Right cardiac atrium (tissue), 5 donors: ENCODE measurements at regions not wholly inside any gene's neighbourhood (a gene's known extent, or its start where the extent isn't known, plus 50 kb on each side); places are given as distances from the start of the nearest gene placed in this dataset.
A peak's percentile ranks its signal among the peaks of the same experiment; 100 is the strongest.

ENCODE experiments used
- ATAC-seq, 2 donors: fragments of 200-7000 bp; cut with Tn5 transposase; one replicate each; pipeline versions ENCODE4 v1.8.0 to v1.9.1; 2020; ENCODE audit warnings: moderate library complexity in 2 of 2, mild to moderate bottlenecking in 1 of 2
- DNase-seq, 3 donors: peaks; one replicate each; pipeline ENCODE4 v3.0.0-alpha.2; 2020
- H3K27ac ChIP-seq: one replicate; pipeline ENCODE4 v1.5.1; 2013; ENCODE audit warnings: mild to moderate bottlenecking, low read length, control low read depth, moderate library complexity
- H3K27me3 ChIP-seq: one replicate; pipeline ENCODE4 v1.6.1; 2013; ENCODE audit not compliant: control insufficient read depth, insufficient read depth
- H3K4me1 ChIP-seq: one replicate; pipeline ENCODE4 v1.6.1; 2013; ENCODE audit warnings: low read length; ENCODE audit not compliant: control insufficient read depth, insufficient read depth
- H3K4me3 ChIP-seq: one replicate; pipeline ENCODE4 v1.5.1; 2013; ENCODE audit warnings: low read length, control low read depth
- H3K9me3 ChIP-seq: one replicate; pipeline ENCODE4 v1.6.1; 2013; ENCODE audit warnings: low read length; ENCODE audit not compliant: control insufficient read depth
- WGBS: extraction: QIAGEN DNeasy Blood & Tissue Kit; methylation state at CpG from one replicate; pipeline ENCODE4 v1.1.7; 2013; 5-methylcytosine and 5-hydroxymethylcytosine counted together
- intact Hi-C, 4 donors: fragments of 100-400 bp; cut with DNase I; formaldehyde crosslinking; loops; one replicate each; pipeline versions ENCODE4 v1.11.0 to v1.14.0; 2022 to 2023
- donor health status: healthy with polysubstance abuse.
- donor health status: DM: no; HTN: yes; CAD: no.
- donor health status: DM: no; HTN: no; CAD: no.
- donor health status: DM: no; HTN: yes; CAD: no; lungs with severe emphysema.
- donor health status: DM: yes; HTN: yes; CAD: no.

DNA sequence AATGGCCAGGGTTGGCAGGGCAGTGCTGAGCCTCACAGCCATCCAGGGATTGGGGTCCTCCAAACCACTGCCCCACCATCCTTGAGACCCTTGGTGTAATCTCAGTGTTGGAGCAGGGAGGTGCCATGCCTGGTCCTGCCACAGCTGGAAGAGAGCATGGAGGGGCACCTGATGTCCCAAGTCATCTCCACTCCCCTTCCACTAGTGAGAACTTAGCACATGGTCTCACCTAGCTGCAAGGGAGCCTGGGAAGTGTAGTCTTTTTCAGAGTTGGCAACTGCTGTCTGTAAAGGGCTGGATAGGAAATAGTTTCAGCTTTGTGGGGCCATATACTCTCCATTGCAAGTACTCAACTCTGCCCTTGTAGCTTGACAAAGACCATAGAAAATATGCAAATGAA, 238.7 kb downstream of the RPS24 start:
- H3K4me1 ChIP-seq, result no peaks in the 10 kb centered on the region
- no peak for ATAC-seq
- no peaks in the 10 kb centered on the region for H3K9me3 ChIP-seq
- H3K4me3 ChIP-seq, result no peak overlapping the region
- intact Hi-C loops, result no loop called here
- DNase-seq, result no peak
- no peak overlapping the region for H3K27ac ChIP-seq
- H3K27me3 ChIP-seq, result no peaks in the 10 kb centered on the region

DNA sequence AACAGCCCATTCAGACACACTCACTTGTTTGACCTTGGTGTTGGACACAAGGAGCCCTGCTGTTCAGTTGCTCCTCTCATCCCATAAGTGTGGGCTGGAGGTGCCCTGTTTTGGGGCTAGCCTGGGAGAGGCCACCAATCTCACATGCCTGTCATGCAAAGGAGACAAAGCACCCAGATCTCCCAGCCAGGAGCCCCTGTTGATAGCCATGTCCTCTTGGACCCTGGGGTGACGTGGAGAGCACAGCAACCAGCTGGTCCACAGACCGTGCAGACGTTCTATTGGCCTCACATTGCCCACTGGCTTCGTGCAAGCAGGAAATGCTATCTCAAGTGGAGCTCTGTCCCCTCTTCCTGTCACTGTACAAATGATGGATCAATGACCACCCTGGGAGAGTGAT, 240.8 kb downstream of the RPS24 start:
- H3K27me3 ChIP-seq, result no peaks in the 10 kb centered on the region
- intact Hi-C loops, result no loop called here
- DNase-seq (no peak), ATAC-seq (no peak)
- no peak overlapping the region for H3K4me3 ChIP-seq
- H3K4me1 ChIP-seq, result no peaks in the 10 kb centered on the region
- 51% methylated on average over 4 of the region's 4 CpGs for WGBS
- H3K27ac ChIP-seq, result no peak overlapping the region
- H3K9me3 ChIP-seq, result no peaks in the 10 kb centered on the region

DNA sequence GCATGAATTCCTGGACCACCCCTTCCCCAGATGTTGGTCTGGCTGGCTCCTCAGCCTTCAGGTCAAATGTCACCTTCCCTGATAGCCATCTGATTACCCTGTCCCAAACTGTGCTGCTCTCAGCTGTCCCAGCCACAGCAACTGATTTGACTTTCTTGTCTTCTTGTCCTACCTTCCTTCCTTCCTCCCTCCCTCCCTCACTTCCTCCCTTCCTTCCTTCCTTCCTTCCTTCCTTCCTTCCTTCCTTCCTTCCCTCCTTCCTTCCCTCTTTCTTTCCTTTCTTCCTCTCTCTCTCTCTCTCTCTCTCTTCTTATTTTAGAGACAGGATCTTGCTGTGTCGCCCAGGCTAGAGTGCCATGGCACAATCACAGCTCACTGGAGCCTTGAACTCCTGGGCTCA, 242.5 kb downstream of the RPS24 start:
- H3K4me3 ChIP-seq, result no peak overlapping the region
- no peaks in the 10 kb centered on the region for H3K4me1 ChIP-seq
- no peak overlapping the region for H3K27ac ChIP-seq
- H3K27me3 ChIP-seq, result no peaks in the 10 kb centered on the region
- DNase-seq (no peak), ATAC-seq (no peak)
- 96% methylated on average over 1 of the region's 1 CpG for WGBS
- intact Hi-C loops, result no loop called here
- H3K9me3 ChIP-seq, result no peaks in the 10 kb centered on the region

DNA sequence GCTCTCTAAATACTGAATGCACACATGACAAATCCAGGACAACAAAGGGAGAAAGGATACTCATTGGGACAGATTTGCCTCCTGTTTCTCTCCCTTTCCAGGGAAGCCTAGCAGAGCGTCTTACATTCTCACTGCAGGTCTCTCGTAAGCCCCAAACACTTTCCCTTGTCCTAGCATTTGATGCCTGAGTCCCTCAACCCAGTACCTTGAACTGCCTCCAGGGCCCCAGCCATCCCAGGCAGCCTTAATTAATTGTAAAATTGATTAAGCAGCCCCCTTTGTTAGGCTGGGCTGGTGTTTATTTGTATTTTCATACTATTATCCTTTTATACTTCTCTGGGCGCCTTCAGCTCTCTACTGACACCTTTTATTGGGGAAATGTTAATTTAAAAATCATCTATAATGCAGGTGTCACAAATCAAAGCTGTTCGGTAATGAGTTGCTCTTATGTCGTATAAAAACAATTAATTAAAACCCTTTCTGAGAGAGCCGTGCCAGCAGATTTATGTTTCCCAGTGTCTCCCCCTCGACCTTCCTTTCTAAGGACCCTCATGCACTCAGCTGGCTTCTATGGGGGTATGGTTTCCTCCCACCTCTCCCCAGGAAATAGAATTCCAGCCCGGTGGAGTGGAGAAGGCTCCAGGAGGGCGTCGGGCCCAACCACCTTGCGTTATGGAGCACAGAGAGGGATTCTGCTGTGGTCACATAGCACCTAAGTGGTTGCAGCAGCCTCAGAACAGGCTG, 243.8 kb downstream of the RPS24 start:
- H3K9me3 ChIP-seq, result no peaks in the 10 kb centered on the region
- H3K4me3 ChIP-seq, result no peak overlapping the region
- WGBS, result 76% methylated on average over 11 of the region's 11 CpGs
- peak overlapping the region; percentile 16 for H3K27ac ChIP-seq
- no peak for ATAC-seq
- H3K27me3 ChIP-seq, result no peaks in the 10 kb centered on the region
- no peaks in the 10 kb centered on the region for H3K4me1 ChIP-seq
- no peak for DNase-seq
- intact Hi-C loops, result no loop called here

DNA sequence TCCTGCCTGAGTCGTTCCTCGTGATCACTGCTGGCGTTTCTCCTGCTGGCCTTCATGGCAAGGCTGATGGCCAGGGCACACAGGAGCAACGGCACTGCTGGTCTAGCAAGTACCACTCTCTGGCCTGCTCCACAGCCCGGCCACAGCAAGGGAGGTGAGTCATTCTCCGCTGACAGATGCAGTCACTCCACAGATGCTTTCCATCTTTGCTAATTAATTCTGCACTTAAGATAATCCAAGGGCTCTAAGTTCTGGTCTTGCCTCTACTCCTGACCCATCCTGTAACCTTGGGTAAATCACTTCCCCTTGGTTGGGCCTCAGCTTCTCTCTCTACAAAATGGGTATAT, 244.4 kb downstream of the RPS24 start:
- DNase-seq, result peak; percentile 61 to 85 (median 80)
- H3K9me3 ChIP-seq, result no peaks in the 10 kb centered on the region
- intact Hi-C loops, result no loop called here

DNA sequence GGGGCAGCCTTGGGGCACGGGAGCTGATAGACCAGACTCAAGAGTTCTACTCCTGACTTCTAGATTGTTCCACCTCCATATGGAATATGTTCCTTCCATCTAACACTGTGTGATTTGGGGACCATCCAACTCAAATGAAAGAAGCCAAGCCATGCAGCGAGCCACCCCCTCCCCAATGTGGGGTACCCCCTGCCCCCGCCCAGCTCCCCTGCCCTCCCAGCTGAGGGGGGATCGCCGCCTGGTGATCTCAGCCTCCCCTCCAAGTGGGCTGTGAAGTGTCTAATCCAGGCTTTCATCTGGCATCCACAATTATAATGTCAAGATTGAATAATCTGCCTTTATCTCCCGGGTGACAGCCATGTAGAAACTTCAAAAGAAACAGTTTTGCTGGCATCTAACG, 246.1 kb downstream of the RPS24 start:
- Histone ChIP-seq H3K27ac (no peak overlapping the region), H3K4me1 (no peaks in the 10 kb centered on the region), H3K4me3 (no peak overlapping the region), H3K27me3 (no peaks in the 10 kb centered on the region), H3K9me3 (no peaks in the 10 kb centered on the region)
- ATAC-seq (no peak), DNase-seq (no peak)
- intact Hi-C loops, result no loop called here
- WGBS, result 74% methylated on average over 7 of the region's 7 CpGs

More for the DNA sequence above, 244.4 kb downstream of the RPS24 start:
- Histone ChIP-seq H3K27ac (no peak overlapping the region), H3K4me3 (no peak overlapping the region), H3K27me3 (no peaks in the 10 kb centered on the region), H3K4me1 (no peaks in the 10 kb centered on the region)
- 48% methylated on average over 6 of the region's 6 CpGs for WGBS
- ATAC-seq, result peak; percentile 86 to 88

DNA sequence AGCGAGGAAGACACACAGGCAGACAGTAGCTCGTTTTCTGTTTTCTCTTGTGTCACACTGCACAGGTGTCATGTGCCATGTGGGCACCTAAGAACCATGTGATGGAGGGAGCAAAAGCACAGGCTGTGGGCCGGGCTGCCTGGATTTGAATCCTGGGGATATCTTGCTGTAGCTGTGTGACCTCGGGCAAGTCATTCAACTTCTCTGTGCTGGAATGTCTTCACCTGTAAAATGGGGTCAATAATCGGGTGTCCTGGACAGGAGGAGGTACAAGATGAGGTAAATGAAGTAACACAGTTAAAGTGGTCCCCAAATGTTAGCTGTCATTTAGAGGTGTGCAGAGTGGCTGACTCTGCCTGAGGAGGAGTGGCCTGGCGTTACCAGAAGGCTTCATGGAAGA, 246.9 kb downstream of the RPS24 start:
- DNase-seq (no peak), ATAC-seq (no peak)
- 88% methylated on average over 6 of the region's 6 CpGs for WGBS
- Histone ChIP-seq H3K27ac (no peak overlapping the region), H3K9me3 (no peaks in the 10 kb centered on the region), H3K4me1 (no peaks in the 10 kb centered on the region), H3K4me3 (no peak overlapping the region), H3K27me3 (no peaks in the 10 kb centered on the region)
- intact Hi-C loops, result no loop called here

DNA sequence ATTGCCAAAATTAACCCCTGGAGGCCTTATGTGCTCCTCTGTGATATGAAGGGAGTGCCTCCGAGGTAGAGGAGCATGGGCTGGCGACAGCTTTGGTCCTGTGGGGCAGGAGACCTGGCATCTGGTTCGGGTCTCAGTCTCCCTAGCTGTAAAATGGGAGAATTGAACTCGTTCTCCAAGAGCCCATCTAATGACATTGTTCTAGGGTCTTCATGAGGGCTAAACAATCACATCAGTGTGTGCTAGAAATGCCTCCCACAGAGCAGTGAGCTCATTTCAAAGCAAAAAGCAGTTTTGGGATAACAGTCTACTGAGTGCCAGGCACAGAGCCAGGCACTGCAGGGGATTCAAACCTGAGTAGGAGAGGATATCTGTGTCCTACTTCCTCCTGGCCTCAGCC, 248.0 kb downstream of the RPS24 start:
- DNase-seq (no peak), ATAC-seq (no peak)
- Histone ChIP-seq H3K4me1 (no peaks in the 10 kb centered on the region), H3K4me3 (no peak overlapping the region), H3K27ac (no peak overlapping the region), H3K9me3 (no peaks in the 10 kb centered on the region), H3K27me3 (no peaks in the 10 kb centered on the region)
- intact Hi-C loops, result no loop called here
- 90% methylated on average over 4 of the region's 4 CpGs for WGBS

DNA sequence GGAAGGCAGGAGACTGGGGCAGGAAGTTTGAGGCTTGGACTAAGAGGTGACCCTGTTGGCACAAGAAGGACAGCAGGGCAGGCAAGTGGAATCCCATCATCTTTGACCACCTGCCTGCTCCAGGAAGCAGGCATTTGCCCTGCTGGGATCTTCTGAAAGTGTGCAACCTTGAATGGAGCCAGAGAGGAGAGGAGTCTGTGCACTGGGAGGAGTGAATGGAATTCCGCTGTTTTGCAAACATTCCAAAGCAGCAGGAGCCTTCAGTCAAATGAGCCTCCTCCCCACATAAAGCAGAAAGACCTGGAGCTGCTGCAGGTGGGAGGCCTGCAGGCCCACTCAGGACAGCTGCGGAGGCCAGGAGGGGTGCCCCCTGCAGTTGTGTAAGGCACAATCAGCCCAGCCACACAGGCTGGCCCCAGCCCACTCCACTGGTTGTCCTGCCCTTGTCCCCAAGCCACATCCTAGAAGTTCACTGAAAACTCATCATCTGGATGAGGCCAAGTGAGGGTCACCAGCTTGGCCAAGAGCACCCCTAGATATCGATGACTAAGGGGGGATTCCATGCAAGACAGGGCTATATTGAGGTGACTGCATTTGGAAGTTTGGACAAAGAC, 249.5 kb downstream of the RPS24 start:
- DNase-seq, result no peak
- H3K4me3 ChIP-seq, result no peak overlapping the region
- ATAC-seq, result no peak
- no peaks in the 10 kb centered on the region for H3K4me1 ChIP-seq
- H3K9me3 ChIP-seq, result no peaks in the 10 kb centered on the region
- H3K27ac ChIP-seq, result no peak overlapping the region
- WGBS, result 94% methylated on average over 3 of the region's 3 CpGs
- intact Hi-C loops, result no loop called here
- H3K27me3 ChIP-seq, result no peaks in the 10 kb centered on the region

DNA sequence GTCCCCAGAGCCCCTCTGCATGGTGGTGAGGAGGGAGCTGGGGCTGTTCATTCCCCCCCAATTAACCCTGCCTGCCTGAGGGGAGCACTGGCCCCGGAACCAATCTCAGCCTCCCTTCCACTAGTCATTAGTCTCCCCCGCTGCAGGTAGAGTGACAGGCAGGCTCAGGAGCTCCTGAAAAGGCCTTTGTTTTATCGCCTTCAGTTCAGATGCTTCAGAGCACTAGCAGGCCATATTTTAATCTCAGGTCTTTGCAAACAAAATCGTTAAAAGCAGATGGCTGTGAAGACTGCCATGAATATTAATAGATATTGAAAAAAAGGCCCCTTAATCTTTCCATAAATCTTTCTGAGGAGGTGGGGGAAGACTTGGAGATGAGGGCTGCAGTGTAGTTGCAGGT, 250.7 kb downstream of the RPS24 start:
- no peaks in the 10 kb centered on the region for H3K4me1 ChIP-seq
- H3K27ac ChIP-seq, result no peak overlapping the region
- DNase-seq (no peak), ATAC-seq (no peak)
- no peaks in the 10 kb centered on the region for H3K9me3 ChIP-seq
- 86% methylated on average over 4 of the region's 4 CpGs for WGBS
- H3K27me3 ChIP-seq, result no peaks in the 10 kb centered on the region
- intact Hi-C loops, result no loop called here
- H3K4me3 ChIP-seq, result no peak overlapping the region

DNA sequence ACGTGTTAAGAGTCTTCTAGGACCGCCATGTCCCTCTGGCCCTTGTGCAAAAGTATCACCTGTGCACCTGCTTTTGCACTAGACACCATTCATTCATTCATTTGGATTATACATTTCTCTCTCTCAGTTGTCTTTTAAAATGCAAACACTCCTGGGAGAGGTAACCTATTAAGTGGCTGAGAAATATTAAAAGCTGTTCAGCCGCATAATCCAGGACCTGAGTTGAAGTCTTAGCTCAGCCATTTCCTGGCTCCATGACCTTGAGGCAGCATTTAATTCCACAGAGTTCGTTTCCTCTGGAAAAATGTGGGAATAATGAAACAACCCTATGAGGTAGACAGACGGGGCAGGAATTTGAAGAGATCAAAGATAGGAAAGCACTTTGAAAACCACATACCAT, 251.6 kb downstream of the RPS24 start:
- no peaks in the 10 kb centered on the region for H3K27me3 ChIP-seq
- H3K4me3 ChIP-seq, result no peak overlapping the region
- WGBS, result 53% methylated on average over 5 of the region's 5 CpGs
- ATAC-seq (no peak), DNase-seq (no peak)
- no peak overlapping the region for H3K27ac ChIP-seq
- no peaks in the 10 kb centered on the region for H3K9me3 ChIP-seq
- intact Hi-C loops, result no loop called here
- H3K4me1 ChIP-seq, result no peaks in the 10 kb centered on the region

DNA sequence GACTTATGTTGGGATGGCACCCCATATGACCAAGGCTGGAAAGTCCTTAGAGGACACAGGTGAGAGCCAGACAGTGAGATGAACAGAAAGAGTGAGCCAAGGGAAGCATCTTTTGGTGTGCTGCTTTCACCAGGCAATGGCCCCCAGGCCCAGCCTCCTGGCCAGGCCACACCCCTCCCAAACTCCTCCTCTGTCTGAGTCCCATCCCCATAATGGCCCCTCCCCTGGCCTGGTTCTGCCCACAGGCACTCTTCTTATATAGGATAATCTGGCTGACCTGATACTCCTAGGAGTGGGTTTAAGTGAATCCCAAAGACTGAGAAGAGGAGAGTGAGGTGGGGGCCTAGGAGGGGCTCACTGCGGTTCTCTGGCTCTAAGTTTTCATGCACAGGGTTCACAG, 252.5 kb downstream of the RPS24 start:
- intact Hi-C loops, result no loop called here
- 74% methylated on average over 1 of the region's 1 CpG for WGBS
- ATAC-seq (no peak), DNase-seq (no peak)
- Histone ChIP-seq H3K27ac (no peak overlapping the region), H3K9me3 (no peaks in the 10 kb centered on the region), H3K4me1 (no peaks in the 10 kb centered on the region), H3K27me3 (no peaks in the 10 kb centered on the region), H3K4me3 (no peak overlapping the region)
